ENCODE measurements at regions not wholly inside any gene's neighbourhood (a gene's known extent, or its start where the extent isn't known, plus 50 kb on each side); places are given as distances from the start of the nearest gene placed in this dataset.

DNA sequence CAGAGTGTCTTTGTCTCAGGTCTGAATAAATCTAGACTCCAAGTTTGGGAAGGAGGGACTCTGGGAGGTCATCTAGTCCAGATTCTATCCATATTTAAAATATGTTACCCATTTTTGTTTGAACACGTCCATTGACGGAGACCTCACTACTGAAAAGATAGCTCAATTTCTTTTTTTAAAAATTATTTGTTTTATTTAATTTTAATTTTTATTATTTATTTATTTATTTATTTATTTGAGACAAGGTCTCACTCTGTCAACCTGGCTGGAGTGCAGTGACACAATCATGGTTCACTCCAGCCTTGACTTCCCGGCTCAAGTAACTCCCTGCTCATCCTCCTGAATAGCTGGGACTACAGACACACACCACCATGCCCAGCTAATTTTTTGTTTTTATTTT, 89.5 kb upstream of the SNX19 start:
- TF ChIP-seq CTCF (IDR thresholded peaks at IDR 0.05) (no peak), POLR2A (IDR thresholded peaks at IDR 0.05) (no peak)

Data from right lobe of liver (tissue), 4 donors.